Endodermal cell (in vitro differentiated cells): ENCODE measurements at regions not wholly inside any gene's neighbourhood (a gene's known extent, or its start where the extent isn't known, plus 50 kb on each side); places are given as distances from the start of the nearest gene placed in this dataset.

Experiments used
- DNase-seq: peaks from one replicate; pipeline ENCODE4 v3.0.0-alpha.2; 2017
- H3K27ac ChIP-seq: 2 replicates; pipeline ENCODE4 v1.5.1; 2013; ENCODE audit warnings: mild to moderate bottlenecking, low read depth, low read length, moderate library complexity
- H3K27me3 ChIP-seq: 2 replicates; pipeline ENCODE4 v1.6.1; 2013; ENCODE audit warnings: mild to moderate bottlenecking, low read length, moderate library complexity; ENCODE audit not compliant: insufficient read depth, control insufficient read depth, poor library complexity, severe bottlenecking
- H3K36me3 ChIP-seq: 2 replicates; pipeline ENCODE4 v1.7.0; 2013; ENCODE audit warnings: mild to moderate bottlenecking, low read length, moderate library complexity; ENCODE audit not compliant: control insufficient read depth, insufficient read depth
- H3K4me1 ChIP-seq: one replicate; pipeline ENCODE4 v1.7.0; 2013; ENCODE audit warnings: low read length; ENCODE audit not compliant: control insufficient read depth, insufficient read depth
- H3K4me3 ChIP-seq: 2 replicates; pipeline ENCODE4 v1.5.1; 2013; ENCODE audit warnings: mild to moderate bottlenecking, low read length, moderate library complexity
- H3K9ac ChIP-seq: 2 replicates; pipeline ENCODE4 v1.6.1; 2013; ENCODE audit warnings: mild to moderate bottlenecking, low read length, moderate library complexity; ENCODE audit not compliant: poor library complexity, severe bottlenecking; ENCODE audit errors: extremely low read depth
- H3K9me3 ChIP-seq: 2 replicates; pipeline ENCODE4 v1.6.1; 2013; ENCODE audit warnings: mild to moderate bottlenecking, low read length, moderate library complexity; ENCODE audit not compliant: control insufficient read depth
- H3K27ac Mint-ChIP-seq: 2 replicates; pipeline ENCODE4 v1.8.0; 2020; ENCODE audit warnings: mixed read lengths
- H3K27me3 Mint-ChIP-seq: 2 replicates; pipeline ENCODE4 v1.8.0; 2021; ENCODE audit warnings: mild to moderate bottlenecking, mixed read lengths; ENCODE audit not compliant: insufficient read depth
- H3K36me3 Mint-ChIP-seq: 2 replicates; pipeline ENCODE4 v1.8.0; 2020; ENCODE audit warnings: low read depth, mixed read lengths
- H3K4me1 Mint-ChIP-seq: 2 replicates; pipeline ENCODE4 v1.8.0; 2020; ENCODE audit warnings: mixed read lengths
- H3K4me3 Mint-ChIP-seq: 2 replicates; pipeline ENCODE4 v1.8.0; 2020; ENCODE audit warnings: mild to moderate bottlenecking, moderate library complexity, mixed read lengths
- H3K9me3 Mint-ChIP-seq: 2 replicates; pipeline ENCODE4 v1.8.0; 2020; ENCODE audit warnings: mild to moderate bottlenecking, mixed read lengths
- WGBS, 2 experiments: methylation state at CpG; one replicate each; pipeline versions ENCODE4 v1.1.5 to v1.1.7; 2013; ENCODE audit warnings: missing lambda C conversion rate in 2 of 2, mixed read lengths in 1 of 2; ENCODE audit not compliant: insufficient coverage in 1 of 2, insufficient read length in 1 of 2; 5-methylcytosine and 5-hydroxymethylcytosine counted together
- TF ChIP-seq, protein P1 (sequence below): fragments of 200-600 bp; sonication (generic); conservative IDR thresholded peaks from 2 replicates; pipeline ENCODE4 v1.5.0; 2021; ENCODE audit warnings: antibody characterized with exemption, mild to moderate bottlenecking

DNA sequence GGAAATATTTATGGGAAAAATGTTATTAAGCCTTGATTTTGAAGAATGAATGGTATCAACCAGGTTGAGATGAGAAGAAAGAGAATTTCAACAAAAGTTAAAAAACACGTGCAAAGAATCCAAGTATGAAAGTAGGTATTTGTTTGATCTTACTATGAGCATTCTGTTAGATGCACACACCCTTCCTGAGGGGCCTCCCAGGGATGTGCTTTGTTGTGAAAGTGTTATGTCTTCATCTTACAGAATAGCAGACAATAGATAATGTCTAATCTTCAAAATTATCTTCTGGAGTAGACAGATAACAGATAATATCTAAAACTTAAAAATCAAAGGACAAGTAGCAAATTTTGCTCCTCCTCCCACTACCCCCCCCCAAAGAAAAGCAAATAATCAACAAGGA, 155.2 kb upstream of the COL3A1 start:
- Histone ChIP-seq H3K4me1 (no peaks in the 10 kb centered on the region), H3K27ac (no peak overlapping the region), H3K36me3 (no peaks in the 10 kb centered on the region), H3K9ac (no peak overlapping the region), H3K27me3 (no peaks in the 10 kb centered on the region), H3K4me3 (peak overlapping the region; percentile 4), H3K9me3 (peaks cover 5% of the 10 kb centered on the region)
- Mint-ChIP-seq H3K27ac (no peak overlapping the region), H3K9me3 (no peaks in the 10 kb centered on the region), H3K36me3 (no peaks in the 10 kb centered on the region), H3K27me3 (no peaks in the 10 kb centered on the region), H3K4me3 (no peak overlapping the region), H3K4me1 (peaks cover 18% of the 10 kb centered on the region)
- no peak for DNase-seq
- WGBS, 2 experiments = 97% methylated on average over 1 of the region's 1 CpG; no CpG with 5 or more reads in 1 of the 2 experiments
- TF ChIP-seq, protein P1, sequence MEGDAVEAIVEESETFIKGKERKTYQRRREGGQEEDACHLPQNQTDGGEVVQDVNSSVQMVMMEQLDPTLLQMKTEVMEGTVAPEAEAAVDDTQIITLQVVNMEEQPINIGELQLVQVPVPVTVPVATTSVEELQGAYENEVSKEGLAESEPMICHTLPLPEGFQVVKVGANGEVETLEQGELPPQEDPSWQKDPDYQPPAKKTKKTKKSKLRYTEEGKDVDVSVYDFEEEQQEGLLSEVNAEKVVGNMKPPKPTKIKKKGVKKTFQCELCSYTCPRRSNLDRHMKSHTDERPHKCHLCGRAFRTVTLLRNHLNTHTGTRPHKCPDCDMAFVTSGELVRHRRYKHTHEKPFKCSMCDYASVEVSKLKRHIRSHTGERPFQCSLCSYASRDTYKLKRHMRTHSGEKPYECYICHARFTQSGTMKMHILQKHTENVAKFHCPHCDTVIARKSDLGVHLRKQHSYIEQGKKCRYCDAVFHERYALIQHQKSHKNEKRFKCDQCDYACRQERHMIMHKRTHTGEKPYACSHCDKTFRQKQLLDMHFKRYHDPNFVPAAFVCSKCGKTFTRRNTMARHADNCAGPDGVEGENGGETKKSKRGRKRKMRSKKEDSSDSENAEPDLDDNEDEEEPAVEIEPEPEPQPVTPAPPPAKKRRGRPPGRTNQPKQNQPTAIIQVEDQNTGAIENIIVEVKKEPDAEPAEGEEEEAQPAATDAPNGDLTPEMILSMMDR = no peak

DNA sequence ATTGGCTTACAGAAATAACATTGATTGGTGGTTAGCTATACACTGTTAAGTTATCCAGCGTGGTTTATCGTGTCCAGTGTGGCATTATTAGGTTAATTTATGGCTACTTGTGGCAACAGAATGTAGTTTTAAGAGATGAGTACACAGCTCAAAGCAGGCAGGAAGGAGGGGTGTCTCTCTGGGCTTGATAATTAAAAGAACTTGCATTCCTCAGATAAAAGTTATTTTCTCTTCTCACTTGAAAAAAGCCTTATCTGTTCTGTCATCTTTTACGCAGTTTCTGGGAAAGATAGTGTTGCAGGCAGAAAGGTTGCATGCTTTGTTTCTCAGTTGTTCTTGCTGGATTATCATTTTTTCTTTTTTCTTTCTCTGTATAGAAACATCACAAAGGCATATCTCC, 154.4 kb upstream of the COL3A1 start:
- Histone ChIP-seq H3K27ac (no peak overlapping the region), H3K4me1 (no peaks in the 10 kb centered on the region), H3K4me3 (peak overlapping the region; percentile 4), H3K36me3 (no peaks in the 10 kb centered on the region), H3K9me3 (peaks cover 5% of the 10 kb centered on the region), H3K9ac (no peak overlapping the region), H3K27me3 (no peaks in the 10 kb centered on the region)
- Mint-ChIP-seq H3K4me3 (no peak overlapping the region), H3K4me1 (peaks cover 18% of the 10 kb centered on the region), H3K27ac (peak overlapping the region; percentile 7), H3K27me3 (no peaks in the 10 kb centered on the region), H3K36me3 (no peaks in the 10 kb centered on the region), H3K9me3 (no peaks in the 10 kb centered on the region)
- 86 to 100% methylated on average over 2 to 3 of the region's 3 CpGs for WGBS, 2 experiments
- DNase-seq = no peak
- TF ChIP-seq, protein P1 = no peak

GRCh38 chr2:188820576-188820975, 153.6 kb upstream of the COL3A1 start:
- 80 to 83% methylated on average over 1 to 2 of the region's 2 CpGs for WGBS, 2 experiments
- H3K27me3 ChIP-seq = no peaks in the 10 kb centered on the region
- Mint-ChIP-seq H3K9me3 (no peaks in the 10 kb centered on the region), H3K36me3 (no peaks in the 10 kb centered on the region), H3K4me3 (no peak overlapping the region), H3K27me3 (no peaks in the 10 kb centered on the region), H3K27ac (no peak overlapping the region), H3K4me1 (peaks cover 18% of the 10 kb centered on the region)
- no peaks in the 10 kb centered on the region for H3K4me1 ChIP-seq
- TF ChIP-seq, protein P1 = no peak
- H3K4me3 ChIP-seq = no peak overlapping the region
- no peak for DNase-seq
- no peaks in the 10 kb centered on the region for H3K36me3 ChIP-seq
- no peak overlapping the region for H3K9ac ChIP-seq
- peaks cover 5% of the 10 kb centered on the region for H3K9me3 ChIP-seq
- H3K27ac ChIP-seq = no peak overlapping the region
